Ishikawa (cell line): ENCODE measurements at regions not wholly inside any gene's neighbourhood (a gene's known extent, or its start where the extent isn't known, plus 50 kb on each side); places are given as distances from the start of the nearest gene placed in this dataset.

ENCODE experiments used
- EP300 ChIP-seq: IDR thresholded peaks from 2 replicates; pipeline ENCODE4 v1.6.1; 2012; ENCODE audit warnings: borderline replicate concordance
- TCF12 ChIP-seq: IDR thresholded peaks from 2 replicates; pipeline ENCODE4 v1.6.1; 2012; ENCODE audit warnings: low read depth
- USF1 ChIP-seq: IDR thresholded peaks from 2 replicates; pipeline ENCODE4 v1.6.1; 2012

GRCh38 chr11:23674866-23675265 lies 814.6 kb upstream of the CCDC179 start:
- TF ChIP-seq EP300 (no peak), USF1 (no peak), TCF12 (no peak)
